Mucosa of descending colon (tissue), 3 donors: ENCODE measurements at regions not wholly inside any gene's neighbourhood (a gene's known extent, or its start where the extent isn't known, plus 50 kb on each side); places are given as distances from the start of the nearest gene placed in this dataset.
"Not testable (repeated sequence)": the region's sequence is repeated elsewhere in the genome, so short reads cannot be mapped to it uniquely, and the experiment has no call there.

ENCODE experiments used
- ATAC-seq: fragments of 200-7000 bp; cut with Tn5 transposase; one replicate; pipeline ENCODE4 v1.9.1; 2020; ENCODE audit warnings: mild to moderate bottlenecking, moderate library complexity
- DNase-seq, 3 donors: peaks; one replicate each; pipeline ENCODE4 v3.0.0-alpha.2; 2020
- H3K36me3 ChIP-seq: fragments of 200-600 bp; one replicate; pipeline ENCODE4 v1.8.0; 2021; ENCODE audit warnings: low read depth, mild to moderate bottlenecking
- H3K4me1 ChIP-seq: fragments of 200-600 bp; one replicate; pipeline ENCODE4 v1.8.0; 2021; ENCODE audit warnings: low read depth, mild to moderate bottlenecking
- H3K4me3 ChIP-seq: fragments of 200-600 bp; one replicate; pipeline ENCODE4 v1.8.0; 2021; ENCODE audit warnings: mild to moderate bottlenecking
- H3K9me3 ChIP-seq: fragments of 200-600 bp; one replicate; pipeline ENCODE4 v1.8.0; 2021; ENCODE audit warnings: mild to moderate bottlenecking
- intact Hi-C, 2 donors: fragments of 100-400 bp; cut with DNase I in 1 of 2; cut with micrococcal nuclease in 1 of 2; formaldehyde crosslinking; loops; one replicate each; pipeline versions ENCODE4 v1.11.0 to v1.11.1; 2022; cut with DNase I, micrococcal nuclease
- TF ChIP-seq, protein P1 (sequence below): fragments of 200-600 bp; IDR thresholded peaks from one replicate; pipeline ENCODE4 v1.8.0; 2022; ENCODE audit warnings: antibody characterized with exemption, mild to moderate bottlenecking
- donor health status: DM: no; HTN: no; CAD: no; lungs with moderate emphysema.
- donor health status: DM: no; HTN: no; CAD: no.
- donor health status: DM: no; HTN: yes; CAD: no.

- intact Hi-C loops = no loop called here
- TF ChIP-seq, protein P1, sequence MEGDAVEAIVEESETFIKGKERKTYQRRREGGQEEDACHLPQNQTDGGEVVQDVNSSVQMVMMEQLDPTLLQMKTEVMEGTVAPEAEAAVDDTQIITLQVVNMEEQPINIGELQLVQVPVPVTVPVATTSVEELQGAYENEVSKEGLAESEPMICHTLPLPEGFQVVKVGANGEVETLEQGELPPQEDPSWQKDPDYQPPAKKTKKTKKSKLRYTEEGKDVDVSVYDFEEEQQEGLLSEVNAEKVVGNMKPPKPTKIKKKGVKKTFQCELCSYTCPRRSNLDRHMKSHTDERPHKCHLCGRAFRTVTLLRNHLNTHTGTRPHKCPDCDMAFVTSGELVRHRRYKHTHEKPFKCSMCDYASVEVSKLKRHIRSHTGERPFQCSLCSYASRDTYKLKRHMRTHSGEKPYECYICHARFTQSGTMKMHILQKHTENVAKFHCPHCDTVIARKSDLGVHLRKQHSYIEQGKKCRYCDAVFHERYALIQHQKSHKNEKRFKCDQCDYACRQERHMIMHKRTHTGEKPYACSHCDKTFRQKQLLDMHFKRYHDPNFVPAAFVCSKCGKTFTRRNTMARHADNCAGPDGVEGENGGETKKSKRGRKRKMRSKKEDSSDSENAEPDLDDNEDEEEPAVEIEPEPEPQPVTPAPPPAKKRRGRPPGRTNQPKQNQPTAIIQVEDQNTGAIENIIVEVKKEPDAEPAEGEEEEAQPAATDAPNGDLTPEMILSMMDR = no peak
- no peak for ATAC-seq
- peaks cover 6% of the 10 kb centered on the region for H3K9me3 ChIP-seq
- H3K4me3 ChIP-seq = no peak overlapping the region
- no peaks in the 10 kb centered on the region for H3K4me1 ChIP-seq
- no peak for DNase-seq
- H3K36me3 ChIP-seq = no peaks in the 10 kb centered on the region
Observed at GRCh38 chr22:23431337-23432072, 148.6 kb downstream of the IGLL1 start.

DNA sequence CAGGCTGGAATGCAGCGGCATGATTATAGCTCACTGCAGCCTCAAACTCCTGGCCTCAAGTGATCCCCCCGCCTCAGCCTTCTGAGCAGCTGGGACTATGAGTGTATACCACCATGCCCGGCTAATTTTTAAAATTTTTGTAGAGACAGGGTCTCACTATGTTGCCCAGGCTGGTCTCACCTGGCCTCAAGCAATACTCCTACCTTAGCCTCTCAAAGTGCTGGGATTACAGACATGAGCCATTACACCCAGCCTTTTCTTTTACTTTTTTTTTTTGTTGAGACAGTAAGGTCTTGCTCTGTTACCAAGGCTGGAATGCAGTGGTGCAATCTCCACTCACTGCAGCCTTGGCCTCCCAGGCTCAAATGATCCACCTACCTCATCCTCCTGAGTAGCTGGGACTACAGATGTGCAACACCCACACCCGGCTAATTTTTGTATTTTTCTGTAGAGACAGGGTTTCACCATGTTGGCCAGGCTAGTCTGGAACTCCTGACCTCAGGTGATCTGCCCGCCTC, 155.5 kb downstream of the IGLL1 start:
- DNase-seq, H3K36me3 ChIP-seq, intact Hi-C loops, H3K9me3 ChIP-seq, H3K4me1 ChIP-seq, H3K4me3 ChIP-seq, ATAC-seq: not testable (repeated sequence)

DNA sequence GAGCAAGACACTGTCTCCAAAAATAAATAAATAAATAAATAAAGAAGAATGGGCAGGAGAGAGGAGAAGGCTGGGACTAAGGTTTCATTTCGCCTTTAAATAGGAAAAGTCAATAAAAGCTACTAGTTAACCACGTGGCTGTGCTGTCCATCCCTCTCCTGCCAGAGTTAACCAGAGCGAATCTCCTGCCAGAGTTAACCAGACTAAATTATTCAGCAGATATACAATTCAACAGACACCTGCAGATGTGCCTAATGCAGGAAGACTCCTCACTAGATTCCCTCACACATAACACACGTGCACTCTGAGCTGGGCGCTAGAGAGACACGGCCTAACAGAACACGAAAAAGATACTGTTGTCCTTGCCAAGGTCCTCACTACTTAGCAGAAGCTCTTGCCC, 156.1 kb downstream of the IGLL1 start:
- TF ChIP-seq, protein P1 = no peak
- Histone ChIP-seq H3K36me3 (no peaks in the 10 kb centered on the region), H3K9me3 (peaks cover 3% of the 10 kb centered on the region), H3K4me1 (no peaks in the 10 kb centered on the region), H3K4me3 (no peak overlapping the region)
- intact Hi-C loops = no loop called here
- DNase-seq (no peak), ATAC-seq (no peak)

DNA sequence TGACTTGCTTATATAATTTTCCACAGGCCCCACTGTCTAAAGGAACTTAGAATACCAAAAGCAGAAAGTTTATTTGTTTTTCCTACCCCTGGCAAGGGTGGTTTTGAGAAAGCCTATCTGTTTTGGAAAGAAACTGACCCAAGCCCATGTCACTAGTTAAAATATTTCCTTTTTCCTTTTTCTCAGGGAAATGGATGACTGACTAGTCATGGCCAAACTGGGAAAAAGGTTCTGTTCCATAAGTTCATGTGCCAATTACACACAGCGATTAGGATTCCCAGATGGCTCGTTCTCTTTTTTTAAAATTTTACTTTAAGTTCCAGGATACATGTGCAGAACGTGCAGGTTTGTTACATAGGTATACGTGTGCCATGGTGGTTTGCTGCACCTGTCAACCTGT, 157.8 kb downstream of the IGLL1 start:
- H3K4me1 ChIP-seq, H3K4me3 ChIP-seq, DNase-seq, H3K9me3 ChIP-seq, H3K36me3 ChIP-seq, intact Hi-C loops, ATAC-seq: not testable (repeated sequence)

GRCh38 chr22:23421300-23421699, 158.8 kb downstream of the IGLL1 start:
- H3K36me3 ChIP-seq, DNase-seq, H3K4me1 ChIP-seq, intact Hi-C loops, H3K4me3 ChIP-seq, H3K9me3 ChIP-seq, ATAC-seq: not testable (repeated sequence)

GRCh38 chr22:23419931-23420330, 160.2 kb downstream of the IGLL1 start:
- ATAC-seq (no peak), DNase-seq (no peak)
- H3K36me3 ChIP-seq = no peaks in the 10 kb centered on the region
- TF ChIP-seq, protein P1 = no peak
- intact Hi-C loops = no loop called here
- H3K4me1 ChIP-seq = no peaks in the 10 kb centered on the region
- H3K4me3 ChIP-seq = no peak overlapping the region
- no peaks in the 10 kb centered on the region for H3K9me3 ChIP-seq

GRCh38 chr22:23419171-23419570, 160.9 kb downstream of the IGLL1 start:
- H3K4me1 ChIP-seq = no peaks in the 10 kb centered on the region
- ATAC-seq = no peak
- H3K36me3 ChIP-seq = no peaks in the 10 kb centered on the region
- intact Hi-C loops = no loop called here
- TF ChIP-seq, protein P1 = no peak
- no peak overlapping the region for H3K4me3 ChIP-seq
- no peaks in the 10 kb centered on the region for H3K9me3 ChIP-seq
- no peak for DNase-seq
